ENCODE measurements at regions not wholly inside any gene's neighbourhood (a gene's known extent, or its start where the extent isn't known, plus 50 kb on each side); places are given as distances from the start of the nearest gene placed in this dataset.

DNA sequence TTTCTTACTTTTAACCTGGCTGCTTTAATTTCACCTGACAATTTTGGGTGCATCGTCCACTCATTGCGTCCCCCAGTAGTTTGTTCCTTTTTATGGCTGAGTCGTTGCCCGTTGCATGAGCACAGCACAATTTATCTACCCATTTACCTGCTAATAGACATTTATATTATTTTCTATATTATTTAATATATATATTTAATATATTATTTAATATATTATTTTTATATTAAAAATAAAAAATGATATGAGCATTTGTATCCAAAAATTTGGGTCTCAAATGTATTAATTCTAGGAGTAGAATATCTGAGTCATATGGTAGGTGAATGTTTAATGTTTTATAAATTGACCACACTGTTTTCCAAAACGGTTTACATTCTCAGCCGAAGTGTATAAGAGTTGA lies 300.2 kb downstream of the THBS2 start:
- TF ChIP-seq POLR2A (IDR thresholded peaks at IDR 0.05), result no peak
- TF ChIP-seq, protein P1, sequence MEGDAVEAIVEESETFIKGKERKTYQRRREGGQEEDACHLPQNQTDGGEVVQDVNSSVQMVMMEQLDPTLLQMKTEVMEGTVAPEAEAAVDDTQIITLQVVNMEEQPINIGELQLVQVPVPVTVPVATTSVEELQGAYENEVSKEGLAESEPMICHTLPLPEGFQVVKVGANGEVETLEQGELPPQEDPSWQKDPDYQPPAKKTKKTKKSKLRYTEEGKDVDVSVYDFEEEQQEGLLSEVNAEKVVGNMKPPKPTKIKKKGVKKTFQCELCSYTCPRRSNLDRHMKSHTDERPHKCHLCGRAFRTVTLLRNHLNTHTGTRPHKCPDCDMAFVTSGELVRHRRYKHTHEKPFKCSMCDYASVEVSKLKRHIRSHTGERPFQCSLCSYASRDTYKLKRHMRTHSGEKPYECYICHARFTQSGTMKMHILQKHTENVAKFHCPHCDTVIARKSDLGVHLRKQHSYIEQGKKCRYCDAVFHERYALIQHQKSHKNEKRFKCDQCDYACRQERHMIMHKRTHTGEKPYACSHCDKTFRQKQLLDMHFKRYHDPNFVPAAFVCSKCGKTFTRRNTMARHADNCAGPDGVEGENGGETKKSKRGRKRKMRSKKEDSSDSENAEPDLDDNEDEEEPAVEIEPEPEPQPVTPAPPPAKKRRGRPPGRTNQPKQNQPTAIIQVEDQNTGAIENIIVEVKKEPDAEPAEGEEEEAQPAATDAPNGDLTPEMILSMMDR (IDR thresholded peaks at IDR 0.05), result no peak

Data from heart left ventricle (tissue), 13 donors.